Brain microvascular endothelial cell (primary cell): ENCODE measurements at regions not wholly inside any gene's neighbourhood (a gene's known extent, or its start where the extent isn't known, plus 50 kb on each side); places are given as distances from the start of the nearest gene placed in this dataset.

Experiments used
- DNase-seq: peaks from one replicate; pipeline ENCODE4 v3.0.0-alpha.2; 2020
- H3K27ac ChIP-seq: fragments of 250-450 bp; sonication (Bioruptor Pico); 2 replicates; pipeline ENCODE4 v1.5.1; 2020; ENCODE audit warnings: mild to moderate bottlenecking, moderate library complexity
- H3K27me3 ChIP-seq: fragments of 250-450 bp; sonication (Bioruptor Pico); replicated peaks from 2 replicates; pipeline ENCODE4 v1.5.1; 2020; ENCODE audit warnings: mild to moderate bottlenecking
- H3K36me3 ChIP-seq: fragments of 250-450 bp; sonication (Bioruptor Pico); replicated peaks from 2 replicates; pipeline ENCODE4 v1.5.1; 2020; ENCODE audit warnings: mild to moderate bottlenecking
- H3K4me3 ChIP-seq: 2 replicates; pipeline ENCODE4 v1.5.1; 2011; ENCODE audit warnings: low read depth, mild to moderate bottlenecking, control low read depth, low read length, moderate library complexity
- in situ Hi-C: cut with HindIII; loops from 2 replicates; pipeline ENCODE4 v1.10.0; 2017; ENCODE audit warnings: low sequenced_read_pairs, low pct_ligation_motif_present
- TF ChIP-seq, protein P1 (sequence below): IDR thresholded peaks from 2 replicates; pipeline ENCODE4 v1.5.1; 2011; ENCODE audit warnings: low read depth, mild to moderate bottlenecking, moderate library complexity, low read length, control low read depth, inconsistent platforms; ENCODE audit errors: missing control alignments

DNA sequence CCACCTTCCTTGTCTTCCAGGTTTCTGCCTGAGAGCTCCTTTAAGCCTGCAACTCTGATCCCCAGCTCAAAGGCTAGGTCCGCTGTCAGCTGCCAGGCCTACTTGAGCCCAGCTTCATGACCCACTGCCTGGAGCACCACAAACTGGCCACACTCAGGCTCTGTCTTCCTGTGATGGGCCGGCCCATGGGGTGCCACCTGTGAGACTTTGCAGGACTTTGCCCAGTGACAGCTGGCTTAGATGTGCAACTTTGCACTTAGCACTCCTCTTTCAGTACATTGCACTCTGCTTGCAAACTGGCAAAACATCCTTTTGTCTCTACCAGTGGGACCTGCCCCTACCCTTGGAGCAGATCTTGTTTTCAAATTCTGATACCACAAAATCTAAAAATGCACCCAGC, 311.5 kb upstream of the PDE4D start:
- DNase-seq: no peak
- Histone ChIP-seq H3K27ac (no peak overlapping the region), H3K4me3 (no peak overlapping the region), H3K36me3 (no peaks in the 10 kb centered on the region), H3K27me3 (no peaks in the 10 kb centered on the region)
- TF ChIP-seq, protein P1, sequence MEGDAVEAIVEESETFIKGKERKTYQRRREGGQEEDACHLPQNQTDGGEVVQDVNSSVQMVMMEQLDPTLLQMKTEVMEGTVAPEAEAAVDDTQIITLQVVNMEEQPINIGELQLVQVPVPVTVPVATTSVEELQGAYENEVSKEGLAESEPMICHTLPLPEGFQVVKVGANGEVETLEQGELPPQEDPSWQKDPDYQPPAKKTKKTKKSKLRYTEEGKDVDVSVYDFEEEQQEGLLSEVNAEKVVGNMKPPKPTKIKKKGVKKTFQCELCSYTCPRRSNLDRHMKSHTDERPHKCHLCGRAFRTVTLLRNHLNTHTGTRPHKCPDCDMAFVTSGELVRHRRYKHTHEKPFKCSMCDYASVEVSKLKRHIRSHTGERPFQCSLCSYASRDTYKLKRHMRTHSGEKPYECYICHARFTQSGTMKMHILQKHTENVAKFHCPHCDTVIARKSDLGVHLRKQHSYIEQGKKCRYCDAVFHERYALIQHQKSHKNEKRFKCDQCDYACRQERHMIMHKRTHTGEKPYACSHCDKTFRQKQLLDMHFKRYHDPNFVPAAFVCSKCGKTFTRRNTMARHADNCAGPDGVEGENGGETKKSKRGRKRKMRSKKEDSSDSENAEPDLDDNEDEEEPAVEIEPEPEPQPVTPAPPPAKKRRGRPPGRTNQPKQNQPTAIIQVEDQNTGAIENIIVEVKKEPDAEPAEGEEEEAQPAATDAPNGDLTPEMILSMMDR: no peak
- in situ Hi-C loops: no loop called here

DNA sequence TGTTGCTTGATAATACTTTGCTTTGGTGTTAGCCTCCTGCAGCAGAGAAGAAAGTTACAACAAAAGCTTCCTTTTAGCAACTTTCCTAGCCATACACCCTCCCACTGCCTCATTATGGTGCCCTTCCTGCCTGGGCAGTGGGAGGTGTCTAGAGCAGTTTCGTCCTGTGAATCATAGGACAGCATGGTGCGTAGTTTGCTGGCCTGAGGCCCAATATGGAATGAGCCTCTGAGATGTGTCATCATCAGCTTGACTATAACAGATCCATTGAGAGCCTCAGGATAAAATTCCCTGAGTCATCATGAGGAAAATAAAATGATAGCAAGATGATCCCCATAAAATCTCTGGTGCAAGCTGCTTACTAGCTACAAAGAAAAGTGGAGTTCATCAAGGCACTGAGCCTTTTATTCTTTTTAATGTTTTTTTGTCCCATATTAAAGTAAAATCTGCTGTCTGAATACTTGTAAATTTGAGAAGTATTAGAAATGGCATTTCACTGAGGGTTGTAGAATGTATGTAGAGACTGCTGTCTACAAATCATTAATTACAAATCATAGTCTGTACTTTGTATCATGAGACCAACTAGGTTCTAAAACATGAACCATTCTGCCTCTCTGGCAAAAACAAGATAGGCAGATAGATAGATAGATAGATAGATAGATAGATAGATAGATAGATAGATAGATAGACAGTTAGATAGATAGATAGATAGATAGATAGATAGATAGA, 303.0 kb upstream of the PDE4D start:
- in situ Hi-C loops: no loop called here
- no peaks in the 10 kb centered on the region for H3K36me3 ChIP-seq
- TF ChIP-seq, protein P1: no peak
- H3K27ac ChIP-seq: peak overlapping the region; percentile 39
- H3K4me3 ChIP-seq: no peak overlapping the region
- DNase-seq: peak; percentile 99
- no peaks in the 10 kb centered on the region for H3K27me3 ChIP-seq

DNA sequence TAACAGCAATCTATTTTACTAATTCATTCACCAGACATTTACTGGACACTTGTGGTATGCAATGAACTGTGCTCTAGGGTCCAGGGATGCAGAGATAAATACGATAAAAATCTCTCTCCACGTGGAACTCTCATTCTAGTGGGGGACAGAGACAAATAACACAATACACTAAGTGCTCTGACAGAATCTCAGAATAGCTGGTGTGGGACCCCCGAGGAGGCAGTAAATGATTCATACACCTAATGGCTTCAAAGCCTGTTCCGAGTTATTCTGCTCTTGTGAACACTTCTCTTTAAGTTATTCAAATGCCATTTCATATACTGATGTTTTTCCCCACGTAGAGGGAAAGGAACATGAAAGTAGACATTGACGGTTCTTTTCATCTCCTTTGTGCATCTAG, 302.0 kb upstream of the PDE4D start:
- Histone ChIP-seq H3K36me3 (no peaks in the 10 kb centered on the region), H3K27me3 (no peaks in the 10 kb centered on the region), H3K27ac (no peak overlapping the region), H3K4me3 (no peak overlapping the region)
- in situ Hi-C loops: no loop called here
- TF ChIP-seq, protein P1: no peak
- no peak for DNase-seq

DNA sequence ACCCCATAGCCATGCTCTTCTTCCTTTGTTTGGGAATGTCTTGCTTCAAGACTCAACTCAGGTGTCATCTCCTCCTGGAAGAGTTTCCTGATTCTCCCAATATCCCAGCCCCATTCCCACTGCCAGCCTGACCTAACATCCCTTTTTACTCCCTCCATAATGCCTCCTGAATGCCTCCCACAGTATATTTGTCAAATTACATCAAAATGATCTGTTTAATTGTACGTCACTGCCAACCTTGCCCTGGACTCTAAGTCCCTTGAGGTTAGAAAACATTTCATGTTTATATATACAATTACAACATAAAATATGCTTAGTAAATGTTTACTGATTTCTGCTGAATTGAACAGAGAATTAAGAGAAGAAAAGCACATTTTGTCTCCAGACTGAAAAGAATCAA, 301.6 kb upstream of the PDE4D start:
- no peaks in the 10 kb centered on the region for H3K27me3 ChIP-seq
- H3K27ac ChIP-seq: no peak overlapping the region
- DNase-seq: no peak
- in situ Hi-C loops: no loop called here
- H3K36me3 ChIP-seq: no peaks in the 10 kb centered on the region
- TF ChIP-seq, protein P1: no peak
- H3K4me3 ChIP-seq: no peak overlapping the region

DNA sequence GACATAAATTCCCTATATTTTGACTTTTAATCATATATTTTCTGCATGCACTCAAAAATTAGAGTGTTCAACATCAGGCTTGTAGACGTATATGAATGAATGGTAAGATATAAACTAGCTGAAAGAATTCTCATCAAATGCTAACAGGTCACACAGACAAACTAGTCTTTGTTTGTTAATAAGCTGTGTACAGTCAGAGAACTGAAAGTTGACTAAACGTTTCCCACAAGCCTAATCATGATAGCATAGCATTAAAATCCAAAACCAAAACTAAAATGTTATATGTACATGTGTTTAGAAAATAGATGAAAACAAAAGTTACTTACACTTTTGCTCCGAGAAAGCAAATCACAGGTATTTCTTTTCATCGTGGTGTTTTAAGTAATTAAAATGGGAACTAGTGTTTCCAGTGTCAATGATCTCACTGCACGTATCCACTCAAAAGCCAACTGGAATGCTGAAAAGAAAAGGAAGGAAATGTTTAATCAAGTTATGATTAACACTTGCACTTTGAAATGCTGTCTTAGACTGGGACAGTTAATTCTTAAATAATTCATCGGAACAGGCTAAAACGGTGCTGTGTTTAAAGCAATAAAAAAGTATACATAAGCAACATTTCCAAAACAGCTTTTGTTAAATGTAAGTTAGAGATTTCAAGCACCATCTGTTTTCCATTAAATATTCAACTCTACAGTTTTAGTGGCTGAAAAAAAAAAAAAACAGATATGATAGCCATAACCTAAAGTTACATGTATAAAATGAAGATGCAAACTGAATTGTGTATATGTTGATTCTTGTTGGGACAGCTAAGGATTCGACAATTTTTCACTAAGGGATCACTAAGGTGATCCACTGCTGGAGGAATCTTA, 291.9 kb upstream of the PDE4D start:
- no peak overlapping the region for H3K4me3 ChIP-seq
- no peaks in the 10 kb centered on the region for H3K36me3 ChIP-seq
- H3K27me3 ChIP-seq: no peaks in the 10 kb centered on the region
- no peak for DNase-seq
- no peak overlapping the region for H3K27ac ChIP-seq
- TF ChIP-seq, protein P1: no peak
- in situ Hi-C loops: no loop called here
